ENCODE measurements at regions not wholly inside any gene's neighbourhood (a gene's known extent, or its start where the extent isn't known, plus 50 kb on each side); places are given as distances from the start of the nearest gene placed in this dataset.
A peak's percentile ranks its signal among the peaks of the same experiment; 100 is the strongest.
"Not testable (repeated sequence)": the region's sequence is repeated elsewhere in the genome, so short reads cannot be mapped to it uniquely, and the experiment has no call there.

DNA sequence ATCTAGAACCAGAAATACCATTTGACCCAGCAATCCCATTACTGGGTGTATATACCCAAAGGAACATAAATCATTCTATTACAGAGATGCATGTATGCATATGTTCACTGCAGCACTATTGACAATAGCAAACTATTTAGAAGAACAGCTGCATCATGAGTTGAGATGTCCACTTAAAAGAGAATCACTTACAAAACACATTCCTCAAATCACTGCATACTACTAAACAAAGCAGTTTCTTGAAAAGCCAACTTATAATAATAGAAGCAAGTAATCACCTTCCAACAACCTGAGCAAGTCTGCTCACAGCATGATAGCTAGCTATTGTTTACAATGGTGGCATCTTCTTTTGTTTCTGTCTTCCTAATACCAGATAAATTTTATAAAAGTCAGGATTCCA, 454.7 kb upstream of the ADAMTS9 start:
- Mint-ChIP-seq H3K36me3 (no peaks in the 10 kb centered on the region), H3K9me3 (no peaks in the 10 kb centered on the region)

DNA sequence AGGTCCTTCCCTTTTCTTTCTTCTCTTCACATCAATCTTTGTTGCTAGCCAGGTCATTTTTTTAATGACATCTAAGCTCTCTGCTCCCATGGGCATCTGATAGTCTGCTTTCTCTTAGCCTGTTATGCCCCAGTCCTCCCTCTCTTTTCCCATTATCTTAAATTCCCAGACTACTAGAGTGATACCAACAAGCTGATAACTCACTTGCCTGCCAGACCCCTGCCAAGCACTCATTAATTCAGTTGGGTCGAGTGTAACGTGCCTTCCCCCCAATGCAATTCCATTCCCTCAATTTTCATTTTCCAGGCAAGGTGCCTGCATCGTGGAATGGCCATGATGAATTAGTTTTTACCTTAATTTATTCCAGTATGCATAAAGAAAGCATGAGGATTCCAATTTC, 450.8 kb upstream of the ADAMTS9 start:
- H3K27ac Mint-ChIP-seq: no peak overlapping the region
- H3K36me3 Mint-ChIP-seq: no peaks in the 10 kb centered on the region
- no peak for TF ChIP-seq CTCF (conservative IDR thresholded peaks at IDR 0.05)
- H3K9me3 Mint-ChIP-seq: no peaks in the 10 kb centered on the region
- H3K27me3 Mint-ChIP-seq: peaks cover 4% of the 10 kb centered on the region
- H3K4me1 Mint-ChIP-seq (ENCODE audit: unreplicated experiment): peaks cover 15% of the 10 kb centered on the region
- DNase-seq (ENCODE audit: extremely low spot score, unreplicated experiment): no peak
- H3K4me3 Mint-ChIP-seq: no peak overlapping the region

More for the DNA sequence above, 454.7 kb upstream of the ADAMTS9 start:
- Mint-ChIP-seq H3K4me1 (ENCODE audit: unreplicated experiment) (peaks cover 30% of the 10 kb centered on the region), H3K27ac (no peak overlapping the region), H3K27me3 (peaks cover 4% of the 10 kb centered on the region), H3K4me3 (no peak overlapping the region)
- no peak for TF ChIP-seq CTCF (conservative IDR thresholded peaks at IDR 0.05)
- no peak for DNase-seq (ENCODE audit: extremely low spot score, unreplicated experiment)

- H3K36me3 Mint-ChIP-seq; H3K4me3 Mint-ChIP-seq; H3K9me3 Mint-ChIP-seq; H3K4me1 Mint-ChIP-seq (ENCODE audit: unreplicated experiment); H3K27me3 Mint-ChIP-seq; H3K27ac Mint-ChIP-seq; DNase-seq (ENCODE audit: extremely low spot score, unreplicated experiment): not testable (repeated sequence)
These were observed 446.0 kb upstream of the ADAMTS9 start for GRCh38 chr3:65133752-65134151.

GRCh38 chr3:65130782-65131181, 443.0 kb upstream of the ADAMTS9 start:
- Mint-ChIP-seq H3K36me3 (no peaks in the 10 kb centered on the region), H3K4me1 (ENCODE audit: unreplicated experiment) (no peaks in the 10 kb centered on the region), H3K9me3 (peaks cover 9% of the 10 kb centered on the region), H3K27me3 (peaks cover 6% of the 10 kb centered on the region), H3K4me3 (no peak overlapping the region), H3K27ac (peak overlapping the region; percentile 46)
- no peak for TF ChIP-seq CTCF (conservative IDR thresholded peaks at IDR 0.05)
- no peak for DNase-seq (ENCODE audit: extremely low spot score, unreplicated experiment)

DNA sequence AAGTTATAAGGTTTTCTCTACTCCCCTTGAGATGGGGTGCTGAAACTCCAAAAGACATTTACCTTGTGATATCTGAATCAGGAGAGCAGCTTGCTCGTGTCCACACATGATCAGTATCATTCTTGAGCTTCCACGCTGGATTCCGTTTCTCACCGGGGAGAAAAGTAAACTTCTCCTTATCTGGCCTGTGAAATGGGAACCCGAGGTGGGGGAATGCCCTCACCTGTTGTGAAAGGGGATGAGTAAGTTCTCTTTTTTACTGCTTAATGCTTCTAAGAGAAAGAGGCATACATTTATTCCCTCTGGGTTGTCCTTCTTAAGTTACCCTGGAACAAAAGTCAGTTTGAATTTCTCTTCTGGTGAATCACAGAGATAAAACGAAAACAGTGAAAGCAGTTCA, 440.5 kb upstream of the ADAMTS9 start:
- H3K4me3 Mint-ChIP-seq: no peak overlapping the region
- no peaks in the 10 kb centered on the region for H3K4me1 Mint-ChIP-seq (ENCODE audit: unreplicated experiment)
- DNase-seq (ENCODE audit: extremely low spot score, unreplicated experiment): no peak
- no peaks in the 10 kb centered on the region for H3K36me3 Mint-ChIP-seq
- peaks cover 9% of the 10 kb centered on the region for H3K9me3 Mint-ChIP-seq
- no peak for TF ChIP-seq CTCF (conservative IDR thresholded peaks at IDR 0.05)
- H3K27ac Mint-ChIP-seq: no peak overlapping the region
- peaks cover 6% of the 10 kb centered on the region for H3K27me3 Mint-ChIP-seq

DNA sequence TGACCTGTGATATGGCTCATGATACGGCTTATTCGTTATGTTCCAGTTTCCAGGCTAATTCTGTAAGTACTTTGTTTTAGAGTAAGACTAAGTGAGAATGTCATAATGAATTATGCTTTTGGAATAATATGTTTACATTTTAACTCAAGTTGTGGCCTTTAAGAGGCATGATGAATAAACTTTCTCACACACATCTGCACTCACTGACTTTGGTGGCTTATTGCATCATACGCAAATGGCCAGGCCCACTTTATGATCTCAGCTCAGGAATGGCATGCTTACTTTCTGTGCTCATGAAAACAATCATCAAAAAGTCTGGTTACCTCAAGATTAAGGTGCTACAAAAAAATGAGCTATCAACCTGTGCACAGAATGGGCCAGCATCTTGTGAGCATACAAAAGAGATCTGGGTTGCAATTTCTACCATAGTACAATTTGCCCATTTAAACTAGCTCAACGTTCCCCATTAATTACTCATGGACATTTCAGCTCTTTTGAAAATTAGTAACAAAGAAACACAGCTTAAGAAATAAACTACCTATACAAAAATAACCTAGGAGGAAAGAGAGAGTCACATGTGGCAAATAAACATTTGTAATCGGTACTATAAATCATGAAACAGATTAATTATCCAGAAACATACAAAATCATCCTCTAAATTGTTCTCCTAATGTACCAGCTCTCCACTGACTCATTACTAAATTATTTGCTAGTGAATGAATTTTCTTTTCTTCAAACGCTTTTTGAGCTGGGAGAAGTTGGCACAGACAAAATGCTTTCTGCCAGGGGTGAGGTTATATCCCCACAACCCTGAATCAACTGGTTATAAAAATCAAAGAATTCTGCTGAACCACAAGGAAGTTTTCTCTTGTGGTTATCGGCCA, 439.0 kb upstream of the ADAMTS9 start:
- no peak for DNase-seq (ENCODE audit: extremely low spot score, unreplicated experiment)
- Mint-ChIP-seq H3K27ac (no peak overlapping the region), H3K4me3 (no peak overlapping the region), H3K36me3 (no peaks in the 10 kb centered on the region), H3K4me1 (ENCODE audit: unreplicated experiment) (no peaks in the 10 kb centered on the region), H3K9me3 (peaks cover 4% of the 10 kb centered on the region), H3K27me3 (peaks cover 11% of the 10 kb centered on the region)
- TF ChIP-seq CTCF (conservative IDR thresholded peaks at IDR 0.05): no peak

DNA sequence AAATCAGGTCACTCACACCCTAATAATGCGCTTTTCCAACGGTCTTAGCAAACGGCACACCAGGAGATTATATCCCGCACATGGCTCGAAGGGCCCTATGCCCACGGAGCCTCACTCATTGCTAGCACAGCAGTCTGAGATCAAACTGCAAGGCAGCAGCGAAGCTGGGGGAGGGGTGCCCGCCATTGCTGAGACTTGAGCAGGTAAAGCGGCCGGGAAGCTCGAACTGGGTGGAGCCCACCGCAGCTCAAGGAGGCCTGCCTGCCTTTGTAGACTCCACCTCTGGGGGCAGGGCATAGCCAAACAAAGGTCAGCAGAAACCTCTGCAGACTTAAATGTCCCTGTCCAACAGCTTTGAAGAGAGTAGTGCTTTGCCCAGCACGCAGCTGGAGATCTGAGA, 432.4 kb upstream of the ADAMTS9 start:
- H3K27ac Mint-ChIP-seq; H3K9me3 Mint-ChIP-seq; DNase-seq (ENCODE audit: extremely low spot score, unreplicated experiment); H3K4me1 Mint-ChIP-seq (ENCODE audit: unreplicated experiment); H3K4me3 Mint-ChIP-seq; H3K36me3 Mint-ChIP-seq: not testable (repeated sequence)
- peaks cover 14% of the 10 kb centered on the region for H3K27me3 Mint-ChIP-seq
